Lower leg skin (tissue), 3 donors: ENCODE measurements at regions not wholly inside any gene's neighbourhood (a gene's known extent, or its start where the extent isn't known, plus 50 kb on each side); places are given as distances from the start of the nearest gene placed in this dataset.

Experiments used
- POLR2A ChIP-seq, 2 donors: fragments of 450-650 bp; IDR thresholded peaks; one replicate each; pipeline ENCODE4 v1.6.1; 2016 to 2017; ENCODE audit warnings: antibody characterized with exemption in 2 of 2, mild to moderate bottlenecking in 1 of 2, moderate library complexity in 1 of 2
- TF ChIP-seq, protein P1 (sequence below), 3 donors: fragments of 450-650 bp; IDR thresholded peaks; one replicate each; pipeline ENCODE4 v1.5.1; 2016; ENCODE audit warnings: antibody characterized with exemption in 3 of 3, mild to moderate bottlenecking in 3 of 3, moderate library complexity in 2 of 3

DNA sequence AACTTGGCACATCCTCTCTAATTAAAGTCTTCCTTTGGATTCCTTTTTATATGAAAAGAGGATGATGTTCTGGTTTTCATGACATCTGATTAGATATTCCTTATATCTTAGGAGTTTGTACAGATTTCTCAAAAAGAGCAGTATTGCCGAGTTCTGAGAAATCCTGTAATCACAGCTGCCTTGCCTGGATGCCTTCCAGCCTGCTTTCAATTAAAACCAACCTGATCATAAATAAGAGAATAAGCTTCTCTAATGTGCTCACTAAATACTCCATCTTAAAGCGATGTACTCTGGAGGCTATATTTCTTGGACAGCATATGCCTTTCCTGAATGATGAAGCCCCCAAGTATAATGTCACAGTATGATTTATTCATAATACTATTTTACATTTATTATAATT is 1203.8 kb upstream of the PIK3C3 start:
- TF ChIP-seq, protein P1, sequence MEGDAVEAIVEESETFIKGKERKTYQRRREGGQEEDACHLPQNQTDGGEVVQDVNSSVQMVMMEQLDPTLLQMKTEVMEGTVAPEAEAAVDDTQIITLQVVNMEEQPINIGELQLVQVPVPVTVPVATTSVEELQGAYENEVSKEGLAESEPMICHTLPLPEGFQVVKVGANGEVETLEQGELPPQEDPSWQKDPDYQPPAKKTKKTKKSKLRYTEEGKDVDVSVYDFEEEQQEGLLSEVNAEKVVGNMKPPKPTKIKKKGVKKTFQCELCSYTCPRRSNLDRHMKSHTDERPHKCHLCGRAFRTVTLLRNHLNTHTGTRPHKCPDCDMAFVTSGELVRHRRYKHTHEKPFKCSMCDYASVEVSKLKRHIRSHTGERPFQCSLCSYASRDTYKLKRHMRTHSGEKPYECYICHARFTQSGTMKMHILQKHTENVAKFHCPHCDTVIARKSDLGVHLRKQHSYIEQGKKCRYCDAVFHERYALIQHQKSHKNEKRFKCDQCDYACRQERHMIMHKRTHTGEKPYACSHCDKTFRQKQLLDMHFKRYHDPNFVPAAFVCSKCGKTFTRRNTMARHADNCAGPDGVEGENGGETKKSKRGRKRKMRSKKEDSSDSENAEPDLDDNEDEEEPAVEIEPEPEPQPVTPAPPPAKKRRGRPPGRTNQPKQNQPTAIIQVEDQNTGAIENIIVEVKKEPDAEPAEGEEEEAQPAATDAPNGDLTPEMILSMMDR (IDR thresholded peaks at IDR 0.05): no peak
- no peak for TF ChIP-seq POLR2A (IDR thresholded peaks at IDR 0.05)
